ENCODE measurements at regions not wholly inside any gene's neighbourhood (a gene's known extent, or its start where the extent isn't known, plus 50 kb on each side); places are given as distances from the start of the nearest gene placed in this dataset.

- TF ChIP-seq POLR2A (IDR thresholded peaks at IDR 0.05; ENCODE audit: low read depth, low read length) = no peak
- TF ChIP-seq TAF1 (IDR thresholded peaks at IDR 0.05; ENCODE audit: borderline replicate concordance, low read depth, low read length) = no peak
- no peak for TF ChIP-seq POLR2AphosphoS5 (IDR thresholded peaks at IDR 0.05; ENCODE audit: low read depth, low read length)
These were observed 1466.4 kb downstream of the FAM181B start for GRCh38 chr11:81267246-81267645.

Data from GM12892 (cell line).